Ishikawa (cell line): ENCODE measurements at regions not wholly inside any gene's neighbourhood (a gene's known extent, or its start where the extent isn't known, plus 50 kb on each side); places are given as distances from the start of the nearest gene placed in this dataset.

ENCODE experiments used
- CREB1 ChIP-seq: IDR thresholded peaks from 2 replicates; pipeline ENCODE4 v1.6.1; 2012; ENCODE audit warnings: low read depth
- MAX ChIP-seq: IDR thresholded peaks from 2 replicates; pipeline ENCODE4 v1.6.1; 2012
- NFIC ChIP-seq: IDR thresholded peaks from 2 replicates; pipeline ENCODE4 v1.6.1; 2012
- RAD21 ChIP-seq: IDR thresholded peaks from 2 replicates; pipeline ENCODE4 v1.6.1; 2012; ENCODE audit warnings: low read depth
- REST ChIP-seq: IDR thresholded peaks from 2 replicates; pipeline ENCODE4 v1.6.1; 2012; ENCODE audit warnings: low read depth, mild to moderate bottlenecking
- TAF1 ChIP-seq: IDR thresholded peaks from 2 replicates; pipeline ENCODE4 v1.6.1; 2012; ENCODE audit warnings: low read depth, mild to moderate bottlenecking
- YY1 ChIP-seq: IDR thresholded peaks from 2 replicates; pipeline ENCODE4 v1.6.1; 2012; ENCODE audit warnings: low read depth
- TF ChIP-seq, protein P1 (sequence below): IDR thresholded peaks from 2 replicates; pipeline ENCODE4 v1.6.1; 2012

GRCh38 chr11:130786586-130786985, 129.7 kb downstream of the SNX19 start:
- TF ChIP-seq RAD21 (no peak), REST (no peak), NFIC (no peak), YY1 (no peak), MAX (no peak), TAF1 (no peak), CREB1 (no peak)
- TF ChIP-seq, protein P1, sequence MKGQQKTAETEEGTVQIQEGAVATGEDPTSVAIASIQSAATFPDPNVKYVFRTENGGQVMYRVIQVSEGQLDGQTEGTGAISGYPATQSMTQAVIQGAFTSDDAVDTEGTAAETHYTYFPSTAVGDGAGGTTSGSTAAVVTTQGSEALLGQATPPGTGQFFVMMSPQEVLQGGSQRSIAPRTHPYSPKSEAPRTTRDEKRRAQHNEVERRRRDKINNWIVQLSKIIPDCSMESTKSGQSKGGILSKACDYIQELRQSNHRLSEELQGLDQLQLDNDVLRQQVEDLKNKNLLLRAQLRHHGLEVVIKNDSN, result no peak
